ENCODE measurements at regions not wholly inside any gene's neighbourhood (a gene's known extent, or its start where the extent isn't known, plus 50 kb on each side); places are given as distances from the start of the nearest gene placed in this dataset.
"Not testable (repeated sequence)": the region's sequence is repeated elsewhere in the genome, so short reads cannot be mapped to it uniquely, and the experiment has no call there.

DNA sequence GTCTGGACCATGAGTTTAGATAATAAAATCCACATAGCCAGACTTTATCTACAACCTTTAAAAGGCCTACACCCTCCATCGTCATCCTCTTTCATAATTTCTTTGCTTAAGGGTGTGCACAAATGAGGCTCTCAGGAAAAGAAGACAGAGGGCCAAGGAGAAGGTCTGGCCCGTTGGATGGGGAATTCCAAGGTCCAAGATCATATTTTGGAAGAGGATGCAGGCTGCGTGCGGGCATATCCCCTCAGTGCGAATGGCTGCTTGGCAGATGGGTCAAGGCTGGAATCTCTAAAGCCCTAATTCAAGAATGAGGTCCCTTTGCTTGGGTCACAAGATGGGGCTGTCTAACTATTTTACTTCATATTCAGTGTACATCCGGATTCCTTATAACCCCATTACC is 782.2 kb upstream of the NCAM2 start:
- DNase-seq, result no peak

- no peak for DNase-seq
Measured at GRCh38 chr21:20220586-20220985, 777.6 kb upstream of the NCAM2 start.

GRCh38 chr21:20221981-20222380 is 776.2 kb upstream of the NCAM2 start:
- not testable (repeated sequence) for DNase-seq

DNA sequence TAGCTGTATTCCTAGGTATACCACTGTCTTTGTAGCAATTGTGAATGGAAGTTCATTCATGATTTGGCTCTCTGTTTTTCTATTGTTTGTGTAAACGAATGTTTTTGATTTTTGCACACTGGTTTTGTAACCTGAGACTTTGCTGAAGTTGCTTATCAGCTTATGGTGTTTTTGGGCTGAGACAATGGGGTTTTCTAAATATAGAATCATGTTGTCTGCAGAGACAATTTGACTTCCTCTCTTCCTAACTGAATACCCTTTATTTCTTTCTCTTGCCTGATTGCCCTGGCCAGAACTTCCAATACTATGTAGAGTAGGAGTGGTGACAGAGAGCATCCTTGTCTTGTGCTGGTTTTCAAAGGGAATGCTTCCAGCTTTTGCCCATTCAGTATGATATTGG is 761.6 kb upstream of the NCAM2 start:
- not testable (repeated sequence) for DNase-seq

DNA sequence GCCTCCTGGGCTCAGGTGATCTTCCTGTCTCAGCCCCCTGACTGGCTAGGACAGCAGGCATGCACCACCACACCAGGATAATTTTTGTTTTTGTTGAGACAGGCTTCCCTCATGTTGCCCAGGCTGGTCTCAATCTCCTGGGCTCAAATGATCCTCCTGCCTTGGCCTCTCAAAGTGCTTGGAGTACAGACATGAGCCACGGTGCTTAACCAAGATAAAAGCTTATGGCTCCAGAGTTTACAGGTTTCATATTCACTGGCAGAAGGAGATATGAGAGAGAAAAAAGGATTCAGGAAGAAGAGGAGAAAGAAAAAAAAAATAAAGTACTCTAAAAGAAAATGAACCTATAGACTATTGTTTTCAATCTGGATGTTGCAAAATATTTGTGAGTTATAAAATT is 748.8 kb upstream of the NCAM2 start:
- no peak for DNase-seq

GRCh38 chr21:20250337-20250736 is 747.9 kb upstream of the NCAM2 start:
- no peak for DNase-seq

- DNase-seq, result no peak
Measured at GRCh38 chr21:20253261-20253660, 744.9 kb upstream of the NCAM2 start.

DNA sequence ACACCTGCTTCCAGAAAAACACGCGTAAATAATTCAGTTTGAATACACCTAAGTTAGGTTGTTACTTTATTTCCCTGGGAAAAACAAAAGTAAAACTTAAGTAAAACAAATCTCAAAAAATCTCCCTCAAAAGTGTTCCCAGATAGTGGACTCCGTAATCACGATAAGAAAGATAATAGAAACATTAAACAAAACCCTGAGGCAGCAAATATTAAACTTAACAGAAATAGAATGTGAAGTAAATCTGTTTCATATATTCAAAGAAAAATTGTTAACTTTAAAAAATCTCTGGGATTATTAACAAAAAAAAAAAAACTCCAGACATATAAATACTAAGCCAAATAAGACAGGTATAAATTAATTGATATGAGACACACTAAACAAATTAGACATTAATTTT is 743.2 kb upstream of the NCAM2 start:
- DNase-seq, result no peak

- DNase-seq, result no peak
Measured at GRCh38 chr21:20257052-20257740, 741.0 kb upstream of the NCAM2 start.

DNA sequence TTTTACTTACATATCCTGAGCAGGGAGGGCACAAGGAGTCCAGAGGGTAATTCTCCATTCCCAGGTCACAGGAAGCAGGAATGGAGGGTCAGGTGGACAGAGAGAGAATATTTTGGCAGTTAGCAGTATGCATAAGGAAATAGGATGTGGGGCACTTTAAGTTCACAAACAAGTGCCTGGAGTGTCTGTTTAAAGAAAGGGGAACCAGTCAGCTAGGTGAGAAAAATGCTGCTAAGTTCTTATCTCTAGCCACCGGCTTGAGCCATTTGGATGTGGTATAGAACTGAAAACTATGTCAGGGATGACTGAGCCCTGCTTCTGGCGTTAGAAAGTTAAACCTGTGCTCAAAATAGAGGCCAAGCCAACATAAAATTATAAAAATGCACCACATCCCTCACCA is 739.7 kb upstream of the NCAM2 start:
- DNase-seq, result no peak

DNA sequence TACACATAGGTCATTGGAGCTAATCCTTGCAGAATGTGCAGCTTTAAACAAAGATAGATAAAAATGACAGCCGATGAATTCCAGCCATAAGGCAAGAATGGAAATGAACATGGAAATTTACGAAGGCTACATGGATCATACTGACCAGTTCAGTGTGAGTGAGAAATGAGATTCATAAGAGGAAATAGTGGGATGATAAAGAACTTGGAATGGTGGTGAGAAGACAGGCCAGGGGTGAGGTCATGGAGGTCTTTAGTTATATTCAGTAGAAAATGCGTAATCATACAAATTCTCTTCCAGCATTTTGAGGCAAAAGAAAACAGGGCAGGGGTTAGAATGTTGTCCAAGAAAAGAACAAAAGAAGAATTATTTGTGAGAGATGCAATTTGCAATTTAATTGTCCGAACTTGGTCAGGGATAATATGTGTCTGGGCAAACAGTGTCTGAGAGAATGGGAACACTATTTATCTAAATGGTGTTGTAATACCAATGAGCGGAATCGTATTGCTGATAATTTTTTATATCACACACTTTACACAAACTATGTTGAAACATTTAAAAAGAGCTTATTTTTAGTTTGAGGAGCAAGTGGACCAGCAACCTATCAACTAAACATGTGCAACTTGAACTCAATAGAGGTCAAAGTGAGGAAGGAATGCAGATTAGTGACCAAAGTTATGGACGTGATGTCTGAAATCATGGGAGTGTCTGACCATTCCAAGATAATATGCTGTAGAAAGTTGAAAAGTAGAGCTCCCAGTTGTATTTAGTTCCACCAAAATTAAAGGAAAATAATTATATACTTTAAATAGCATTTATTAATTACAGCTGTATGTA is 739.0 kb upstream of the NCAM2 start:
- no peak for DNase-seq

DNA sequence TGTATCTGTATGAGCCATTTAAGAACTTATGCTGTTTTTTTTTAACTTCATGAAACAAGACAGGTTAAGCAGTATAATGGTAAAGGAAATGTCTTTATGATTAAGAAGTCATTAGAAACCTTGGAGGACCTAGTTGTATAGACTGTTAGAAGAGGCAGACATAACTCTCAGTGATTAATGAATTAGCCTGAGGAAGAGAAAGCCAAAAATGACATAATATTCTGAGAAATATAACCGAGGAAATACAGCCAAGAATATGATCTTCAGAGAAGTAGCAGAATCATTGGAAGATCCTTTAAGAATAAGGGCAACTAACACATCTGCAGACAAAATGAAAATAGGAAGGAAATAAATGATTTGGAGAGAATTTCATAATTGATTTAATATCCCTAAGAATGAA is 738.1 kb upstream of the NCAM2 start:
- DNase-seq, result no peak

- DNase-seq, result no peak
Measured at GRCh38 chr21:20261364-20261763, 736.8 kb upstream of the NCAM2 start.

DNA sequence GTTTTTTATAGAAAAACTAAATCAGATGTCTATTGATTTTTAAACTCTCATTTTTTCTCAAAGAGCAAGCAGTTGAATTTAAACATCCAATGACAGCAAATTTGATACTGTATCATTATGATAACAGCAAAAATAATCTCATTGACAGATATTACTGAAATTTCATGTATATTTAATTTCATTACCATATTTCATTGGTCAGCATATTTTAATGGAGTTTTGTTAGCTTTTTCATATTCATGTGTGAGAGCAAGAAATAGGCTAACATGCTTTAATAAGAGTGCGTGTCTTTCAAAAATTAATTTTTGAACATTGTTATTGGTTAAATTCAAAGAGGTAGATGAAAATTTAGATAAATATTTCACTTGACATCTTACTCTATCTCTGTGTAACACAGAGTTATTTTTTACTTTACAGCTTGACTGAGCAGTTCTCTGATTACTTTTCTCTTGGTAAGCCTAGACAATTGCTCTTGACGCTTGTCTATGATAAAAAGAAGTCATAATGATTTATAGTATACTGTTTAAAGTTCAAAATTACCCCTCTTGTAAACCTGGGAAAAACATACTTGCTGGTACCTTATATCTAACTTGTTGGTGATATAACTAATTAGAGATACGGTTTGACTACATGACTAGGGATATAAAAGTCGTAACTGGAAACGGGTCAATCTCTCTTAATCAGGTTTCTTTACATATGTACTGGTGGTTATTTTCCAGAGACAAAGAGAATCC is 732.3 kb upstream of the NCAM2 start:
- no peak for DNase-seq

DNA sequence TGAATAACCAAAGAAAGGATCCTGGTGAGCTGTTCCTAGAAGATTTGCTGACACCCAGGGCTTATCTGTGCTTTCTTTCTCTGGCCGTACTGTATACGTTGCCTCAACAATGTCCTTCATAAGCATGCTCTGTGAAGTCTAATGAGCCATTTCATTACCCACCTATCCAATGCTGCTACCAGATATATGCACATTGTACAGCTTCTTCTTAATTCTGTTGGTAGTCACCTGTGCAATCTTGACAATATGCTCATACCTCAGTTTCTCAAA is 731.8 kb upstream of the NCAM2 start:
- DNase-seq, result no peak

- no peak for DNase-seq
Measured at GRCh38 chr21:20270365-20271055, 727.7 kb upstream of the NCAM2 start.

DNA sequence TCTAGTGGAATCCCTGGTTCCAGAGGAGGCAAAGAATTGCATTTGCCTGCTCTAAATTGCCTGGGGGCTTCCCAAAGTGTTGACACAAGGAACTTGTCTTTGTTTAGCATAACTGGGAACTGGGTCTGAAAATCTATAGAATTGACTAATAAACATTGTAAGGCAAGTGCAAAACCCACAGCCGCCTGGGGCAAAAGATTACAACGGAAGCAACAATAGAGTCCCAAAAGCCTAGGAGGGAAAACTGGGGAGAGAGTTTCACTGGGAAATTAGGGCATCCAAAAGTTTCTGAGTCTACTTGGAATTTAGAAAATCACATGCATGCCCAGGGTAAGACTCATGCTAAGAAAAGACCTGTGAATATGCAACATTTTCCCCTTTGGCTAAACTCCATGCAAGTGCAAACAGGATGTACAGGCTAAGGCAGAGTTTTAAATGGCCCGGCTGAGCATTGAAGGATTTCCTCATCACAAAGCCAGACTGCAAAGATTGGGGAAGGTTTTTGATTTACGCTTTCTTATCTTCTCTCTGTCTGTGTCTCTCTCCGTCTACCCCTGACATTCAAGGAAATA is 725.3 kb upstream of the NCAM2 start:
- DNase-seq, result no peak

- no peak for DNase-seq
Measured at GRCh38 chr21:20276377-20276776, 721.8 kb upstream of the NCAM2 start.

GRCh38 chr21:20276954-20277353 is 721.3 kb upstream of the NCAM2 start:
- no peak for DNase-seq

DNA sequence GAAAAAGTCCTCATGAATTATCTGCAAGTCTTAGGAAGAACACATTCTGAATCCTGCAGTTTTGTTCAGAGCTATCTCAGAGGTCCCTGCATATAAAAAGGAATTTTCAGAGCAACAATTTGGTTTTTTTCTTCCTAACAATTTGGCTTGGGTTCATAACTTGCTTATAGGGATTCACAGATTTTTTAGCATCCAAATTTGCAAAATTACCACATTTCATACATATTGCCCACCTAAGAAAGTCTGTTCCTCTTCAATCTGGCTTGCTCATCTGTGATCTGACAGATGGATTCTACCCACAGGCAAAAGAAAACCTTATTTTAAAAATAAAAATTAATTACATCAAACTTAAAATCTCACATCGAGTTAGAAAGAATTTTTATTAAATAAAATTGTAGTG is 714.4 kb upstream of the NCAM2 start:
- DNase-seq, result no peak

GRCh38 chr21:20292280-20292679 is 705.9 kb upstream of the NCAM2 start:
- no peak for DNase-seq

DNA sequence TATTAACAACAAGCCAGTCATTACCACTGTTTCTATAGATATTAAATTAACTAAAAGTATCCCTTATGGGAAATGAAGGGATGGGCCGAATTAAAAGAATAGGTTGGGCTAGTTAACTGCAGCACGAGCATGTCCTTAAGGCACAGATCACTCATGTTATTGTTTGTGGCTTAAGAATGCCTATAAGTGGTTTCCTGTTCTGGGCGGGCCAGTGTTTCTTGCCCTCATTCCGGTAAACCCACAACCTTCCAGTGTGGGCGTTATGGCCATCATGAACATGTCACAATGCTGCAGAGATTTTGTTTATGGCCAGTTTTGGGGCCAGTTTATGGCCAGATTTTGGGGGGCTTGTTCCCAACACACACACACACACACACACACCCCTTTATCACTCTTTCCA is 705.4 kb upstream of the NCAM2 start:
- not testable (repeated sequence) for DNase-seq

DNA sequence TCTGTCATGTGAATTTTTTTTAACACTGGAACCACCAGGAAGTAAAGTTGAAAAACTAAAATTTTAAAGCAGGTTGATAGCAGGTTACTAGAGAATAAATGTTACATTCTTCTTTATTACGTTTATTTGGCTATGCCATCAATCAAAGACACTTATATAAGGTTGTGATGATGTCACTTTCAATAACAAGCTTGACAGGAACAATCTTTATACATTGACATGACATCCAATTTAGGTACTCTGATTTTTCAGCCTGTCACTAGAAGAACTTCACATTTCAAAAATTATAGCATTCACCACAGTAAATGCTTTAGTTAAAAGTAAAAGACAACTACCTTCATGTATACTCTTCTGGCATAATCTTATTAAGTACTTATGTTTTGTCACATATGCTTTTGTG is 696.8 kb upstream of the NCAM2 start:
- no peak for DNase-seq
